ENCODE measurements at regions not wholly inside any gene's neighbourhood (a gene's known extent, or its start where the extent isn't known, plus 50 kb on each side); places are given as distances from the start of the nearest gene placed in this dataset.
A peak's percentile ranks its signal among the peaks of the same experiment; 100 is the strongest.

DNA sequence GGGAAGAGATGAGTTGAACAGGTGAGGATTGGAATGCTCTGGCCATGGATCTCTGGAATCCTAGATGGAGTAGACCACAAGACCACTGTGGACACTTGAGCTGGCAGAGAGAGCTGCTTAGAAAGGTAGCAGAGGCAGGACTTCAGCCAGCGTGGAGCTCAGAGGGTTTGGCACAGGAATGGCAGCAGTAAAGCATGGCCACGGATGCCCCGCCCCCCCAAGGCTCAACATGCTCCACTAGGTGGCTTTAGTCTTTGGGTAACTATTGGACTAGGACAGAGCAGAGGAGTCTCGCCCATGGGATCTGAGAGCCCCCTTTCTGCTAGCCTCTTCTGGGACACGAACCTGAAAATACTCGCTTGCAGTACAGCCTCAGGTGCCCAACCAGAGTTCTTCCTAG lies 150.1 kb upstream of the NEIL3 start:
- ChIA-PET POLR2A (no interaction called here), CTCF (no interaction called here)
- no peaks in the 10 kb centered on the region for H3K9me3 Mint-ChIP-seq
- H3K4me3 ChIP-seq (ENCODE audit: control insufficient read depth in 1 of 2, extremely low read depth in 1 of 2, low read length in 1 of 2): no peak overlapping the region
- peak in 1 of 35 experiments; percentile 0 for DNase-seq
- H3K27me3 Mint-ChIP-seq: no peaks in the 10 kb centered on the region
- H3K9me3 ChIP-seq: no peaks in the 10 kb centered on the region
- no peaks in the 10 kb centered on the region for H3K4me1 ChIP-seq (ENCODE audit: control insufficient read depth in 1 of 2, extremely low read depth in 1 of 2, insufficient read depth in 2 of 2, low read length in 2 of 2)
- H3K36me3 ChIP-seq (ENCODE audit: control insufficient read depth in 2 of 2, extremely low read depth in 1 of 2, insufficient read depth in 1 of 2, low read length in 1 of 2): no peaks in the 10 kb centered on the region
- WGBS (ENCODE audit: insufficient coverage): 93% methylated on average over 4 of the region's 6 CpGs
- no peaks in the 10 kb centered on the region for H3K4me1 Mint-ChIP-seq
- no peak overlapping the region for H3K4me3 Mint-ChIP-seq
- H3K27ac ChIP-seq (ENCODE audit: low read length): no peak overlapping the region
- no peaks in the 10 kb centered on the region for H3K36me3 Mint-ChIP-seq
- ATAC-seq (replicated peaks in 1 of 4): no peak
- H3K27me3 ChIP-seq (replicated peaks in 1 of 2; ENCODE audit: control insufficient read depth in 2 of 2, extremely low read depth in 1 of 2, insufficient read depth in 2 of 2, low read length in 1 of 2): no peaks in the 10 kb centered on the region
- H3K27ac Mint-ChIP-seq: no peak overlapping the region

DNA sequence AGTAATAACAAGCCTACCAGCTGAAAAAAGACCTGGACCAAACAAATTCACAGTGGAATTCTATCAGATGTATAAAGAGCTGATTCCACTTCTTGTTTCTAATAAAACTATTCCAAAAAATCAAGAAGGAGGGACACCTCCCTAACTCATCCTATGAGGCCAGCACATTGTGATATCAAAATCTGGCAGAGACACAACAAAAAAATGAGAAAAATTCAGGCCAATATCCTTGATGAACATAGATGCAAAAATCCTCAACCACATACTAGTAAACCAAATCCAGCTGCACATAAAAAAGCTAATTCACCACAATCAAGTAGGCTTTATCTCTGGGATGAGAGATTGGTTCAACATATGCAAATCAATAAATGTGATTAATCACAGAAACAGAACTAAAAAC lies 147.9 kb upstream of the NEIL3 start:
- no peak overlapping the region for H3K27ac ChIP-seq (ENCODE audit: low read length)
- no peaks in the 10 kb centered on the region for H3K9me3 Mint-ChIP-seq
- no peaks in the 10 kb centered on the region for H3K27me3 ChIP-seq (replicated peaks in 1 of 2; ENCODE audit: control insufficient read depth in 2 of 2, extremely low read depth in 1 of 2, insufficient read depth in 2 of 2, low read length in 1 of 2)
- no peaks in the 10 kb centered on the region for H3K27me3 Mint-ChIP-seq
- H3K4me1 ChIP-seq (ENCODE audit: control insufficient read depth in 1 of 2, extremely low read depth in 1 of 2, insufficient read depth in 2 of 2, low read length in 2 of 2): no peaks in the 10 kb centered on the region
- H3K36me3 ChIP-seq (ENCODE audit: control insufficient read depth in 2 of 2, extremely low read depth in 1 of 2, insufficient read depth in 1 of 2, low read length in 1 of 2): no peaks in the 10 kb centered on the region
- ATAC-seq (replicated peaks in 1 of 4): no peak
- no peaks in the 10 kb centered on the region for H3K36me3 Mint-ChIP-seq
- no peak for DNase-seq
- ChIA-PET POLR2A (interaction anchor here (0.7 kb wide), 2 partner anchors 38 to 64 kb away, joined by 3 to 5 read pairs; no protein-coding TSS in a partner anchor), CTCF (interaction anchor here in 1 of 2 donors (0.6 kb wide), 2 partner anchors 28 to 76 kb away, joined by 4 to 5 read pairs; no protein-coding TSS in a partner anchor)
- no peak overlapping the region for H3K4me3 ChIP-seq (ENCODE audit: control insufficient read depth in 1 of 2, extremely low read depth in 1 of 2, low read length in 1 of 2)
- H3K4me1 Mint-ChIP-seq: no peaks in the 10 kb centered on the region
- H3K4me3 Mint-ChIP-seq: no peak overlapping the region
- H3K9me3 ChIP-seq: no peaks in the 10 kb centered on the region
- no peak overlapping the region for H3K27ac Mint-ChIP-seq

DNA sequence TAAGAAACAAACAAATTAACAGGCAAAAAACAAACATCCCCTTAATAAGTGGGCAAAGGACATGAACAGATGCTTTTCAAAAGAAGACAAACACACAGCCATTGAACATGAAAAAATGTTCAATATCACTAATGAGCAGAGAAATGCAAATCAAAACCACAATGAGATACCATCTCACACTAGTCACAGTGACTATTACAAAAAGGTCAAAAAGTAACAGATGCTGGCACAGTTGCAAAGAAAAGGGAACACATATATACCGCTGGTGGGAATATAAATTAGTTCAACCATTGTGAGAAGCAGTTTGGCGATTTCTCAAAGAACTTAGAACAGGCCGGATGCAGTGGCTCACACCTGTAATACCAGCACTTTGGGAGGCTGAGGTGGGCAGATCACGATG lies 146.1 kb upstream of the NEIL3 start:
- H3K4me1 ChIP-seq (ENCODE audit: control insufficient read depth in 1 of 2, extremely low read depth in 1 of 2, insufficient read depth in 2 of 2, low read length in 2 of 2): no peaks in the 10 kb centered on the region
- H3K36me3 ChIP-seq (ENCODE audit: control insufficient read depth in 2 of 2, extremely low read depth in 1 of 2, insufficient read depth in 1 of 2, low read length in 1 of 2): no peaks in the 10 kb centered on the region
- Mint-ChIP-seq H3K4me3 (no peak overlapping the region), H3K27ac (no peak overlapping the region), H3K36me3 (no peaks in the 10 kb centered on the region), H3K9me3 (no peaks in the 10 kb centered on the region), H3K27me3 (no peaks in the 10 kb centered on the region), H3K4me1 (no peaks in the 10 kb centered on the region)
- no CpG with 5 or more reads among the region's 4 CpGs for WGBS (ENCODE audit: insufficient coverage)
- ChIA-PET CTCF (interaction anchor here in 1 of 2 donors (0.7 kb wide), 1 partner anchor 76 kb away, joined by 3 read pairs; no protein-coding TSS in a partner anchor), POLR2A (no interaction called here)
- ATAC-seq (replicated peaks in 1 of 4): no peak
- no peaks in the 10 kb centered on the region for H3K27me3 ChIP-seq (replicated peaks in 1 of 2; ENCODE audit: control insufficient read depth in 2 of 2, extremely low read depth in 1 of 2, insufficient read depth in 2 of 2, low read length in 1 of 2)
- H3K4me3 ChIP-seq (ENCODE audit: control insufficient read depth in 1 of 2, extremely low read depth in 1 of 2, low read length in 1 of 2): no peak overlapping the region
- no peak for DNase-seq
- no peaks in the 10 kb centered on the region for H3K9me3 ChIP-seq
- no peak overlapping the region for H3K27ac ChIP-seq (ENCODE audit: low read length)

DNA sequence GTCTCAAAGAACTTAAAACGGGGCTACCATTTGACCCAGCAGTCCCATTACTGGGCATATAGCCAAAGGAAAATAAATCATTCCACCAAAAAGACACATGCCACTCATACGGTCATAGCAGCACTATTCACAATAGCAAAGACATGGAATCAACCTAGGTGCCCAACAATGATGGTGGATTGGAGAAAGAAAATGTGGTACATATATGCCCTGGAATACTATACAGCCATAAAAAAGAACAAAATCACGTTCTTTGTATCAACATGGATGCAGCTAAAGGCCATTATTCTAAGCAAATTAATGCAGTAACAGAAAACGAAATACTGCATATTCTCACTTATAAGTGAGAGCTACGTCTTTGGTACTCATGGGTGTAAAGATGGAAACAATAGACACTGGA lies 138.1 kb upstream of the NEIL3 start:
- H3K36me3 ChIP-seq (ENCODE audit: control insufficient read depth in 2 of 2, extremely low read depth in 1 of 2, insufficient read depth in 1 of 2, low read length in 1 of 2): no peaks in the 10 kb centered on the region
- Mint-ChIP-seq H3K27ac (no peak overlapping the region), H3K9me3 (peaks cover 6 to 7% (median 6%) of the 10 kb centered on the region in 3 donors), H3K4me3 (no peak overlapping the region), H3K4me1 (no peaks in the 10 kb centered on the region), H3K36me3 (no peaks in the 10 kb centered on the region), H3K27me3 (peaks cover 1 to 6% of the 10 kb centered on the region in 2 donors)
- ATAC-seq (replicated peaks in 1 of 4) (no peak), DNase-seq (no peak)
- H3K9me3 ChIP-seq: no peaks in the 10 kb centered on the region
- POLR2A ChIA-PET: no interaction called here
- no CpG with 5 or more reads among the region's 5 CpGs for WGBS (ENCODE audit: insufficient coverage)
- H3K4me3 ChIP-seq (ENCODE audit: control insufficient read depth in 1 of 2, extremely low read depth in 1 of 2, low read length in 1 of 2): no peak overlapping the region
- H3K27ac ChIP-seq (ENCODE audit: low read length): no peak overlapping the region
- H3K27me3 ChIP-seq (replicated peaks in 1 of 2; ENCODE audit: control insufficient read depth in 2 of 2, extremely low read depth in 1 of 2, insufficient read depth in 2 of 2, low read length in 1 of 2): no peaks in the 10 kb centered on the region
- CTCF ChIA-PET: no interaction called here
- no peaks in the 10 kb centered on the region for H3K4me1 ChIP-seq (ENCODE audit: control insufficient read depth in 1 of 2, extremely low read depth in 1 of 2, insufficient read depth in 2 of 2, low read length in 2 of 2)

DNA sequence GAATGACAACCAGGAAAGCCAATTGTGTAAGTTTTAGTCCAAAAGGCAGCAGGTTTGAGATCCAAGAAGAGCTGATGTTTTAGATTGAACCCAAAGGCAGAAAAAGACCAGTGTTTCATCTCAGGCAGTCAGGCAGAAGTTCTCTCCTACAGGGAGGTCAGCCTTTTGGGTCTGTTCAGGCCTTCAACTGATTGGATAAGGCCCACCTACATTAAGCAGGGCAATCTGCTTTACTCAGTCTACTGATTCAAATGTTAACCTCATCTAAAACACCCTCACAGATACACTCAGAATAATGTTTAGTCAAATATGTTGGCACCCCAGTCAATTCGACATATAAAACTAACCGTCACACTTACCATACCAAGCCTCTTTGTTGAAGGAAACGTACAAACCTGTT lies 134.2 kb upstream of the NEIL3 start:
- no peaks in the 10 kb centered on the region for H3K27me3 ChIP-seq (replicated peaks in 1 of 2; ENCODE audit: control insufficient read depth in 2 of 2, extremely low read depth in 1 of 2, insufficient read depth in 2 of 2, low read length in 1 of 2)
- CTCF ChIA-PET: no interaction called here
- no peak overlapping the region for H3K4me3 Mint-ChIP-seq
- H3K9me3 ChIP-seq: no peaks in the 10 kb centered on the region
- DNase-seq (no peak), ATAC-seq (replicated peaks in 1 of 4) (no peak)
- H3K27ac Mint-ChIP-seq: no peak overlapping the region
- H3K4me3 ChIP-seq (ENCODE audit: control insufficient read depth in 1 of 2, extremely low read depth in 1 of 2, low read length in 1 of 2): no peak overlapping the region
- H3K4me1 ChIP-seq (ENCODE audit: control insufficient read depth in 1 of 2, extremely low read depth in 1 of 2, insufficient read depth in 2 of 2, low read length in 2 of 2): no peaks in the 10 kb centered on the region
- peaks cover 6 to 7% (median 6%) of the 10 kb centered on the region in 3 donors for H3K9me3 Mint-ChIP-seq
- no peaks in the 10 kb centered on the region for H3K36me3 ChIP-seq (ENCODE audit: control insufficient read depth in 2 of 2, extremely low read depth in 1 of 2, insufficient read depth in 1 of 2, low read length in 1 of 2)
- POLR2A ChIA-PET: no interaction called here
- no peaks in the 10 kb centered on the region for H3K36me3 Mint-ChIP-seq
- no peaks in the 10 kb centered on the region for H3K27me3 Mint-ChIP-seq
- H3K27ac ChIP-seq (ENCODE audit: low read length): no peak overlapping the region
- no CpG with 5 or more reads among the region's 3 CpGs for WGBS (ENCODE audit: insufficient coverage)
- no peaks in the 10 kb centered on the region for H3K4me1 Mint-ChIP-seq

DNA sequence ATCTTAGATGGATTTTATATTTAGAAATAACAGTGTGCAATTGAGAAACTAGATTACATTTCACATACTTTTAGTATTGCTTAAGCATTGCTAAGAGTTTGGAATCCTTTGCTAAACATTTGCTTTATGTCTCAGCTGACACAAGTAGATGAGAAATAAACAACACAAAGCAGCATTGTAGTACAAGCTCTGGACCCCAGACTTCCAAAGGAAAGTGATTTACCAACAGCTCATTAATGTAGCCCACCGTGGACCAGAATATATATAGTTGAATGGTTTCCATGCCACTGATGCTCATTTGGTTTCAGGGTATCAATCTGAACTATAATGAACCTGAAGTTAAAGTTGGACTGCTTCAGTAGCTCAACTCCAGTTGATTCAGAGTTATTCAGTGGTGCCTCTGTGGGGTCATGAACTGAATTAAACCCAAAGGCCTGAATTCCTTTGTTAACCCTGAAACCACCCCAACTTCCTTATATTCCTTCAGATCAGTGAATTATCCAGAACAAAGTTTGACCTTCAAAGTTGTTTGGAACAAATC lies 132.1 kb upstream of the NEIL3 start:
- H3K36me3 ChIP-seq (ENCODE audit: control insufficient read depth in 2 of 2, extremely low read depth in 1 of 2, insufficient read depth in 1 of 2, low read length in 1 of 2): no peaks in the 10 kb centered on the region
- H3K27me3 ChIP-seq (replicated peaks in 1 of 2; ENCODE audit: control insufficient read depth in 2 of 2, extremely low read depth in 1 of 2, insufficient read depth in 2 of 2, low read length in 1 of 2): no peaks in the 10 kb centered on the region
- no peak overlapping the region for H3K4me3 ChIP-seq (ENCODE audit: control insufficient read depth in 1 of 2, extremely low read depth in 1 of 2, low read length in 1 of 2)
- CTCF ChIA-PET: no interaction called here
- no peaks in the 10 kb centered on the region for H3K4me1 ChIP-seq (ENCODE audit: control insufficient read depth in 1 of 2, extremely low read depth in 1 of 2, insufficient read depth in 2 of 2, low read length in 2 of 2)
- H3K9me3 ChIP-seq: no peaks in the 10 kb centered on the region
- H3K4me3 Mint-ChIP-seq: no peak overlapping the region
- POLR2A ChIA-PET: no interaction called here
- H3K36me3 Mint-ChIP-seq: no peaks in the 10 kb centered on the region
- no peaks in the 10 kb centered on the region for H3K27me3 Mint-ChIP-seq
- no peak overlapping the region for H3K27ac Mint-ChIP-seq
- no peak for DNase-seq
- H3K27ac ChIP-seq (ENCODE audit: low read length): no peak overlapping the region
- no peaks in the 10 kb centered on the region for H3K4me1 Mint-ChIP-seq
- no peaks in the 10 kb centered on the region for H3K9me3 Mint-ChIP-seq
- no CpG with 5 or more reads among the region's 1 CpG for WGBS (ENCODE audit: insufficient coverage)
- ATAC-seq (replicated peaks in 1 of 4): no peak

DNA sequence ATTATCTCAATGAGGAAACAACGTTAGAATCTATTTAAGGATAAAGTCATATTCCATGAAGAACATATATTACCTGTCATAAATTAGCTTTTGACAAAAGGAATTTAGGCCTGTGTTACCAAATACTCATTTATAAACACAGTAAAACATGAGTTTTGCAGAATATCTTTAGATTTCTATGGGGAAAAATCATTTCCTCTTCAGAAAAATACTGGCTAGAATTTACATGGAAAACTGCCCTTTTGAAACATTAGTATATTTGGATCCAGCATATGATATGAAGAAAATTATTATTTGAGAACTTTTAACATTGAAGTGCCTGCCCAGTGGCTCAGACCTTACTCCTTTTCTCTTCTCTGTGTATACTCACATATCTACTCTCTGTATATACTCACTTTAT lies 131.4 kb upstream of the NEIL3 start:
- no peaks in the 10 kb centered on the region for H3K4me1 Mint-ChIP-seq
- Histone ChIP-seq H3K27me3 (replicated peaks in 1 of 2; ENCODE audit: control insufficient read depth in 2 of 2, extremely low read depth in 1 of 2, insufficient read depth in 2 of 2, low read length in 1 of 2) (no peaks in the 10 kb centered on the region), H3K4me1 (ENCODE audit: control insufficient read depth in 1 of 2, extremely low read depth in 1 of 2, insufficient read depth in 2 of 2, low read length in 2 of 2) (no peaks in the 10 kb centered on the region), H3K9me3 (no peaks in the 10 kb centered on the region), H3K36me3 (ENCODE audit: control insufficient read depth in 2 of 2, extremely low read depth in 1 of 2, insufficient read depth in 1 of 2, low read length in 1 of 2) (no peaks in the 10 kb centered on the region), H3K27ac (ENCODE audit: low read length) (no peak overlapping the region), H3K4me3 (ENCODE audit: control insufficient read depth in 1 of 2, extremely low read depth in 1 of 2, low read length in 1 of 2) (no peak overlapping the region)
- POLR2A ChIA-PET: no interaction called here
- no peaks in the 10 kb centered on the region for H3K27me3 Mint-ChIP-seq
- CTCF ChIA-PET: no interaction called here
- no CpG with 5 or more reads among the region's 1 CpG for WGBS (ENCODE audit: insufficient coverage)
- no peak overlapping the region for H3K4me3 Mint-ChIP-seq
- H3K27ac Mint-ChIP-seq: no peak overlapping the region
- H3K36me3 Mint-ChIP-seq: no peaks in the 10 kb centered on the region
- no peak for DNase-seq
- ATAC-seq (replicated peaks in 1 of 4): no peak
- no peaks in the 10 kb centered on the region for H3K9me3 Mint-ChIP-seq
